ENCODE measurements at regions not wholly inside any gene's neighbourhood (a gene's known extent, or its start where the extent isn't known, plus 50 kb on each side); places are given as distances from the start of the nearest gene placed in this dataset.

DNA sequence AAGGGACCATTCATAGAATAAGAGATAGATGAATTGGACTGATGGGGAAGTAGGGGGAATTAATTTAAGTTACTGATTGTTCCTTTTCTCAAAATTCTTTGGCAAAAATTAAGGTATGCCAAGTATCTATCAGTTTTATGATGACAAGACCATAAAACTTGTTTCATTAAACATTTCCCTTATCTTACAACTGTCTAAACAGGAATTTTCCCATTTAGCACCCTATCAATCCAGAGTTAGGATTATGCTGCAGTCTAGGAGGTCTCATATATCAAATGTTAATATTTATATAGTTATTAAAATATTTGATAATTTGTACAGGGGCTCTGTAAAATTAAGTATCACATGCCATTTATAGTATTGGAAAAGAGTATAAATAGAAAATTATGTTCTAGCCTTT is 51.5 kb upstream of the ARID1B start:
- Histone ChIP-seq H3K36me3 (replicated peaks in 1 of 2) (no peaks in the 10 kb centered on the region), H3K27ac (no peak overlapping the region), H3K9me3 (replicated peaks in 1 of 3) (no peaks in the 10 kb centered on the region), H3K27me3 (no peaks in the 10 kb centered on the region), H3K4me3 (no peak overlapping the region), H3K4me1 (replicated peaks in 1 of 2) (peaks cover 3 to 7% of the 10 kb centered on the region in 2 donors)
- intact Hi-C loops (cut with DNase I) = no loop called here
- DNase-seq = no peak
- TF ChIP-seq, protein P1, sequence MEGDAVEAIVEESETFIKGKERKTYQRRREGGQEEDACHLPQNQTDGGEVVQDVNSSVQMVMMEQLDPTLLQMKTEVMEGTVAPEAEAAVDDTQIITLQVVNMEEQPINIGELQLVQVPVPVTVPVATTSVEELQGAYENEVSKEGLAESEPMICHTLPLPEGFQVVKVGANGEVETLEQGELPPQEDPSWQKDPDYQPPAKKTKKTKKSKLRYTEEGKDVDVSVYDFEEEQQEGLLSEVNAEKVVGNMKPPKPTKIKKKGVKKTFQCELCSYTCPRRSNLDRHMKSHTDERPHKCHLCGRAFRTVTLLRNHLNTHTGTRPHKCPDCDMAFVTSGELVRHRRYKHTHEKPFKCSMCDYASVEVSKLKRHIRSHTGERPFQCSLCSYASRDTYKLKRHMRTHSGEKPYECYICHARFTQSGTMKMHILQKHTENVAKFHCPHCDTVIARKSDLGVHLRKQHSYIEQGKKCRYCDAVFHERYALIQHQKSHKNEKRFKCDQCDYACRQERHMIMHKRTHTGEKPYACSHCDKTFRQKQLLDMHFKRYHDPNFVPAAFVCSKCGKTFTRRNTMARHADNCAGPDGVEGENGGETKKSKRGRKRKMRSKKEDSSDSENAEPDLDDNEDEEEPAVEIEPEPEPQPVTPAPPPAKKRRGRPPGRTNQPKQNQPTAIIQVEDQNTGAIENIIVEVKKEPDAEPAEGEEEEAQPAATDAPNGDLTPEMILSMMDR (IDR thresholded peaks at IDR 0.05) = no peak
- no peak for TF ChIP-seq POLR2A (IDR thresholded peaks at IDR 0.05)

- intact Hi-C loops (cut with DNase I) = no loop called here
- no peaks in the 10 kb centered on the region for H3K27me3 ChIP-seq
- H3K27ac ChIP-seq = peak overlapping the region in 4 of 5 donors; percentile 19 to 93 (median 73)
- 61 to 68% (median 67%) methylated on average over 17 of the region's 17 CpGs for WGBS, 4 donors
- H3K9me3 ChIP-seq (replicated peaks in 1 of 3) = no peaks in the 10 kb centered on the region
- H3K4me3 ChIP-seq = no peak overlapping the region
- peak in 4 of 7 donors; percentile 20 to 26 (median 22) for DNase-seq
- H3K36me3 ChIP-seq (replicated peaks in 1 of 2) = no peaks in the 10 kb centered on the region
- no peak for TF ChIP-seq POLR2A (IDR thresholded peaks at IDR 0.05)
- TF ChIP-seq, protein P1 (IDR thresholded peaks at IDR 0.05) = no peak
- peaks cover 16 to 19% of the 10 kb centered on the region in 2 donors for H3K4me1 ChIP-seq (replicated peaks in 1 of 2)
Observed at GRCh38 chr6:156720691-156721685, 56.2 kb upstream of the ARID1B start.

DNA sequence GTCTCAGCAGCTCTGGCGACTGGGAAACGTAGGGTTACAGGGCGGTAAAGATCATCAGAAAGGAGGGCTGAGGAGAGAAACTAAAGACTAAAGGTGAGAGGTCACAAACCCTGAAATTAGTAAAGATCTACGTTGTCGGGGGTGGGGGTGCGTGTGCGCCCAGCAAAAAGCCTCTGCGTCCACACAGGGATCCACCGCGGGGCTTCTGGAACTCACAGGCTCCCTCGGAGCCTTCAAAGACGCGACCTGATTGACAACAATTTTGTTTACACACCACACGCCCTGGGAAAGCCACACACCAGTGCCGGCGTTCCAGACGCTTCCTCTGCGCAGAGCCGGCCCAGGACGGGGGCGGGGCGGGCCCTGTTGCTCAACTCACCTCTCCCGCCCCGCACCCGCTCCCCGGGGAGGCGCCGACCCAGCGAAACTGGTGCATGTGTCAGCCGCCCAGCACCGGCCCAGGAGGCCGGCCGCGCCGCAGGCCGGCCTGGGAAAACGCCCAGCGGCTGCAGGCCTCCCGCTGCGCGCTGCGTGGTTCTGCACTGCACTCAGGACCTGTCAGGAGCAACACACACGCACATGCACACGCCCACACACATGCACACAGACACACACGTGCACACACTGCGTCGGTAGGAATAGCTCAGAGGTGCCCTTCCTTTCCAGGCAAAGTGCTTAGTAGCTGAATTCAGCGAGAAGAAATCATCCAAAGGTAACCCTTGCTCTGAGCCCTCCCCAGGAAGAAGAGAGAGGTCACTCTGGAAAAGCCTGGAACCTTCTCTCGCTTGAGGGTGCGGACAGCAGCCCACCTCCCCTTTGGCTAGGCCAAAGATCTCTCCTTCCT is 57.2 kb upstream of the ARID1B start:
- 25 to 46% (median 35%) methylated on average over 28 to 50 of the region's 50 CpGs for WGBS, 4 donors
- TF ChIP-seq, protein P1 (IDR thresholded peaks at IDR 0.05) = no peak
- TF ChIP-seq POLR2A (IDR thresholded peaks at IDR 0.05) = peak in 1 of 2 donors; percentile 64
- peak overlapping the region in 1 of 4 donors; percentile 24 for H3K4me3 ChIP-seq
- peaks cover 16 to 19% of the 10 kb centered on the region in 2 donors for H3K4me1 ChIP-seq (replicated peaks in 1 of 2)
- intact Hi-C loops (cut with DNase I) = no loop called here
- H3K27ac ChIP-seq = peak overlapping the region in 4 of 5 donors; percentile 20 to 93 (median 80)
- no peaks in the 10 kb centered on the region for H3K36me3 ChIP-seq (replicated peaks in 1 of 2)
- H3K27me3 ChIP-seq = no peaks in the 10 kb centered on the region
- DNase-seq = peak; percentile 84 to 96 (median 92)
- no peaks in the 10 kb centered on the region for H3K9me3 ChIP-seq (replicated peaks in 1 of 3)

DNA sequence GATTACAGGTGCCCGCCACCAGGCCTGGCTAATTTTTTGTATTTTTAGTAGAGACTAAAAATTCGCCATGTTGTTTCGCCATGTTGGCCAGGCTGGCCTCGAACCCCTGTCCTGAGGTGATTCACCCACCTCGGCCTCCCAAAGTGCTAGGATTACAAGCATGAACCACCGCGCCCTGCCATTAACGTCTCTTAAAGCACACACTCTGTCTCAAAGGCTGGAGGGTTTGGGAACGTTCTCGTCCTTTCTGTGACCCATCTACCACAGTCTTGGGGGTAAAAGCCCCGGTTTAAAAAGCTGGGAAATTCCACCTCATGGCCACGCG is 57.8 kb upstream of the ARID1B start:
- DNase-seq = peak in 1 of 7 donors; percentile 16
- Histone ChIP-seq H3K9me3 (replicated peaks in 1 of 3) (no peaks in the 10 kb centered on the region), H3K4me3 (peak overlapping the region in 1 of 4 donors; percentile 24), H3K36me3 (replicated peaks in 1 of 2) (no peaks in the 10 kb centered on the region), H3K4me1 (replicated peaks in 1 of 2) (peaks cover 16 to 19% of the 10 kb centered on the region in 2 donors), H3K27ac (peak overlapping the region in 4 of 5 donors; percentile 20 to 93 (median 78)), H3K27me3 (no peaks in the 10 kb centered on the region)
- TF ChIP-seq, protein P1 (IDR thresholded peaks at IDR 0.05) = no peak
- TF ChIP-seq POLR2A (IDR thresholded peaks at IDR 0.05) = no peak
- 67 to 85% (median 78%) methylated on average over 12 to 13 of the region's 13 CpGs for WGBS, 4 donors
- intact Hi-C loops (cut with DNase I) = no loop called here
